Smooth muscle cell (in vitro differentiated cells): ENCODE measurements at regions not wholly inside any gene's neighbourhood (a gene's known extent, or its start where the extent isn't known, plus 50 kb on each side); places are given as distances from the start of the nearest gene placed in this dataset.
"Not testable (repeated sequence)": the region's sequence is repeated elsewhere in the genome, so short reads cannot be mapped to it uniquely, and the experiment has no call there.

Source experiments
- DNase-seq: peaks from one replicate; lab custom pipeline; 2025; ENCODE audit not compliant: unreplicated experiment; lab: John Stamatoyannopoulos, UW
- H2AFZ ChIP-seq: fragments of 200-600 bp; sonication (generic); 2 replicates; pipeline ENCODE4 v1.6.0; 2016; ENCODE audit warnings: antibody characterized with exemption, low read depth, mild to moderate bottlenecking
- H3F3A ChIP-seq: fragments of 200-600 bp; sonication (generic); 2 replicates; pipeline ENCODE4 v1.6.0; 2017; ENCODE audit warnings: antibody characterized with exemption, low read depth
- H3K27ac ChIP-seq: fragments of 200-600 bp; sonication (generic); 2 replicates; pipeline ENCODE4 v1.5.1; 2016; ENCODE audit warnings: low read depth, mild to moderate bottlenecking
- H3K27me3 ChIP-seq: fragments of 200-600 bp; sonication (generic); 2 replicates; pipeline ENCODE4 v1.6.1; 2016; ENCODE audit warnings: low read depth, mild to moderate bottlenecking
- H3K36me3 ChIP-seq: fragments of 200-600 bp; sonication (generic); 2 replicates; pipeline ENCODE4 v1.5.1; 2016; ENCODE audit warnings: low read depth
- H3K4me1 ChIP-seq: fragments of 200-600 bp; sonication (generic); 2 replicates; pipeline ENCODE4 v1.5.1; 2016; ENCODE audit warnings: low read depth
- H3K4me2 ChIP-seq: fragments of 200-600 bp; sonication (generic); 2 replicates; pipeline ENCODE4 v1.6.0; 2016; ENCODE audit warnings: mild to moderate bottlenecking
- H3K4me3 ChIP-seq: fragments of 200-600 bp; sonication (generic); 2 replicates; pipeline ENCODE4 v1.5.1; 2016; ENCODE audit warnings: mild to moderate bottlenecking
- H3K79me2 ChIP-seq: fragments of 200-600 bp; sonication (generic); 2 replicates; pipeline ENCODE4 v1.6.0; 2016; ENCODE audit warnings: low read depth, mild to moderate bottlenecking
- H3K9ac ChIP-seq: fragments of 200-600 bp; sonication (generic); 2 replicates; pipeline ENCODE4 v1.6.0; 2016; ENCODE audit warnings: low read depth
- H3K9me3 ChIP-seq: fragments of 200-600 bp; sonication (generic); replicated peaks from 2 replicates; pipeline ENCODE4 v1.5.1; 2016; ENCODE audit warnings: low read depth
- H4K20me1 ChIP-seq: fragments of 200-600 bp; sonication (generic); 2 replicates; pipeline ENCODE4 v1.6.0; 2016; ENCODE audit warnings: low read depth
- WGBS: methylation state at CpG from one replicate; pipeline ENCODE4 v1.1.7; 2016; ENCODE audit warnings: low lambda C conversion rate; 5-methylcytosine and 5-hydroxymethylcytosine counted together
- TF ChIP-seq, protein P1 (sequence below): fragments of 200-600 bp; sonication (generic); IDR thresholded peaks from 2 replicates; pipeline ENCODE4 v1.5.1; 2017; ENCODE audit warnings: borderline replicate concordance, mild to moderate bottlenecking, antibody characterized with exemption; ENCODE audit not compliant: insufficient read depth, poor library complexity, severe bottlenecking

- Histone ChIP-seq H3K4me2 (no peak overlapping the region), H3F3A (no peaks in the 10 kb centered on the region), H3K79me2 (no peaks in the 10 kb centered on the region), H3K4me1 (no peaks in the 10 kb centered on the region), H3K27me3 (no peaks in the 10 kb centered on the region), H3K36me3 (no peaks in the 10 kb centered on the region), H3K9me3 (no peaks in the 10 kb centered on the region), H2AFZ (no peak overlapping the region), H3K27ac (no peak overlapping the region), H3K9ac (no peak overlapping the region), H3K4me3 (no peak overlapping the region), H4K20me1 (no peaks in the 10 kb centered on the region)
- WGBS = 69% methylated on average over 4 of the region's 4 CpGs
- TF ChIP-seq, protein P1, sequence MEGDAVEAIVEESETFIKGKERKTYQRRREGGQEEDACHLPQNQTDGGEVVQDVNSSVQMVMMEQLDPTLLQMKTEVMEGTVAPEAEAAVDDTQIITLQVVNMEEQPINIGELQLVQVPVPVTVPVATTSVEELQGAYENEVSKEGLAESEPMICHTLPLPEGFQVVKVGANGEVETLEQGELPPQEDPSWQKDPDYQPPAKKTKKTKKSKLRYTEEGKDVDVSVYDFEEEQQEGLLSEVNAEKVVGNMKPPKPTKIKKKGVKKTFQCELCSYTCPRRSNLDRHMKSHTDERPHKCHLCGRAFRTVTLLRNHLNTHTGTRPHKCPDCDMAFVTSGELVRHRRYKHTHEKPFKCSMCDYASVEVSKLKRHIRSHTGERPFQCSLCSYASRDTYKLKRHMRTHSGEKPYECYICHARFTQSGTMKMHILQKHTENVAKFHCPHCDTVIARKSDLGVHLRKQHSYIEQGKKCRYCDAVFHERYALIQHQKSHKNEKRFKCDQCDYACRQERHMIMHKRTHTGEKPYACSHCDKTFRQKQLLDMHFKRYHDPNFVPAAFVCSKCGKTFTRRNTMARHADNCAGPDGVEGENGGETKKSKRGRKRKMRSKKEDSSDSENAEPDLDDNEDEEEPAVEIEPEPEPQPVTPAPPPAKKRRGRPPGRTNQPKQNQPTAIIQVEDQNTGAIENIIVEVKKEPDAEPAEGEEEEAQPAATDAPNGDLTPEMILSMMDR = no peak
- DNase-seq = no peak
Observed at GRCh38 chr2:8442833-8443486, 238.9 kb upstream of the ID2 start.

DNA sequence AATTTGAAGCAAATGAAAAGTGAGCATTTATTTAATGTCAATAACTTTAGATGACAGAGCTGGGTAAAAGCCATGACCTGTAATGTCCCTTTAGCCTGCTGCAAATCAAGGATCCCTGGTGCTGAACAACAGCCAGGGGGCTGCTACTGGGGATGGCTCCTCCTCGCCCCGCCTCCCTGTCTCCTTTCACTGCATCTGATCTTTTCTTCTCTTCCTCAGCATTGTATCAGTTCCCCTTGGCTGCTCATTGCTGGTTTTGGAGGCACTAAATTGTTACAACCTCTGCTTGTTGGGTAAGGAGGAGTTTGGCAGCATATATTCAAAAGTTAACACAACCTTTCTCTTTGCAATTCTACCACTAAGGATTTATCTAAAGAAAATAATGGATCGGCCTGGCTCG lies 236.3 kb upstream of the ID2 start:
- no peaks in the 10 kb centered on the region for H3F3A ChIP-seq
- no peak overlapping the region for H3K27ac ChIP-seq
- no peak overlapping the region for H3K9ac ChIP-seq
- H3K4me3 ChIP-seq = no peak overlapping the region
- H3K79me2 ChIP-seq = no peaks in the 10 kb centered on the region
- H2AFZ ChIP-seq = no peak overlapping the region
- no peaks in the 10 kb centered on the region for H3K9me3 ChIP-seq
- 44% methylated on average over 4 of the region's 4 CpGs for WGBS
- no peaks in the 10 kb centered on the region for H3K4me1 ChIP-seq
- H3K36me3 ChIP-seq = no peaks in the 10 kb centered on the region
- TF ChIP-seq, protein P1 = no peak
- no peaks in the 10 kb centered on the region for H4K20me1 ChIP-seq
- H3K27me3 ChIP-seq = no peaks in the 10 kb centered on the region
- no peak for DNase-seq
- no peak overlapping the region for H3K4me2 ChIP-seq

- WGBS = 94% methylated on average over 3 of the region's 3 CpGs
- not testable (repeated sequence) for H3K4me1 ChIP-seq, H4K20me1 ChIP-seq, H3K36me3 ChIP-seq, H3K27me3 ChIP-seq, H3K9me3 ChIP-seq, H3F3A ChIP-seq, H2AFZ ChIP-seq, H3K79me2 ChIP-seq, H3K9ac ChIP-seq, H3K4me3 ChIP-seq, H3K4me2 ChIP-seq, DNase-seq, H3K27ac ChIP-seq
Observed at GRCh38 chr2:8446751-8447150, 235.1 kb upstream of the ID2 start.

GRCh38 chr2:8447610-8448221 lies 234.1 kb upstream of the ID2 start:
- Histone ChIP-seq H3F3A (no peaks in the 10 kb centered on the region), H3K9me3 (no peaks in the 10 kb centered on the region), H3K4me3 (no peak overlapping the region), H3K9ac (no peak overlapping the region), H3K27ac (no peak overlapping the region), H3K36me3 (no peaks in the 10 kb centered on the region), H2AFZ (no peak overlapping the region), H3K4me1 (no peaks in the 10 kb centered on the region), H4K20me1 (no peaks in the 10 kb centered on the region), H3K4me2 (no peak overlapping the region), H3K27me3 (no peaks in the 10 kb centered on the region), H3K79me2 (no peaks in the 10 kb centered on the region)
- TF ChIP-seq, protein P1 = no peak
- DNase-seq = no peak
- 68% methylated on average over 3 of the region's 3 CpGs for WGBS
